ENCODE measurements at regions not wholly inside any gene's neighbourhood (a gene's known extent, or its start where the extent isn't known, plus 50 kb on each side); places are given as distances from the start of the nearest gene placed in this dataset.

GRCh38 chr4:133812236-133812635 is 389.4 kb downstream of the PABPC4L start:
- H3K27ac ChIP-seq (ENCODE audit: insufficient read length, low read depth, low read length), result no peak overlapping the region

More at GRCh38 chr4:133812236-133812635, 389.4 kb downstream of the PABPC4L start:
- H2BK5ac ChIP-seq (ENCODE audit: insufficient read length, low read length), result no peak overlapping the region
- H3K56ac ChIP-seq (ENCODE audit: insufficient read length, low read depth, low read length), result no peak overlapping the region
- no peak overlapping the region for H4K8ac ChIP-seq (replicated peaks; ENCODE audit: insufficient read length, low read depth, low read length)
- no peak overlapping the region for H2BK12ac ChIP-seq (ENCODE audit: insufficient read length, low read depth, low read length)
- H3T11ph ChIP-seq (ENCODE audit: low read length), result no peak overlapping the region
- no peak overlapping the region for H2AK5ac ChIP-seq (ENCODE audit: insufficient read length, low read length)
- Mint-ChIP-seq H3K4me3 (no peak overlapping the region), H3K36me3 (ENCODE audit: insufficient read depth in 1 of 3, low read depth in 3 of 3) (peaks cover 3 to 6% (median 3%) of the 10 kb centered on the region in 3 experiments; a peak in 4 of 7 replicates), H3K9me3 (peaks cover 8 to 9% of the 10 kb centered on the region in 2 experiments), H3K27me3 (ENCODE audit: low read depth) (no peaks in the 10 kb centered on the region), H3K27ac (0 out of 7 replicates have a peak overlapping the region, but pooled peaks of 1 of the 3 experiments have one; percentile 52), H3K4me1 (peaks cover 0 to 2% of the 10 kb centered on the region in 2 experiments; a peak in 1 of 4 replicates)
- no peak overlapping the region for H4K91ac ChIP-seq (ENCODE audit: insufficient read length, low read depth, low read length)
- H3K18ac ChIP-seq (ENCODE audit: insufficient read length, low read depth, low read length), result no peak overlapping the region
- no peak overlapping the region for H2AFZ ChIP-seq (ENCODE audit: low read length)
- H3K9me3 ChIP-seq (ENCODE audit: control insufficient read depth, low read depth, low read length), result no peaks in the 10 kb centered on the region
- no peaks in the 10 kb centered on the region for H3K4me1 ChIP-seq (ENCODE audit: insufficient read depth, low read length)
- no peak overlapping the region for H3K14ac ChIP-seq (ENCODE audit: insufficient read depth, low read length)
- H3K23me2 ChIP-seq (ENCODE audit: insufficient read length, low read depth, low read length, poor library complexity, severe bottlenecking), result no peaks in the 10 kb centered on the region
- H3K23ac ChIP-seq (ENCODE audit: insufficient read length, low read depth, low read length), result no peak overlapping the region
- H3K79me2 ChIP-seq (ENCODE audit: insufficient read depth, low read length), result no peaks in the 10 kb centered on the region
- TF ChIP-seq CTCF (conservative IDR thresholded peaks at IDR 0.05), result no peak
- H4K5ac ChIP-seq (ENCODE audit: insufficient read length, low read depth, low read length), result no peak overlapping the region
- no peak for DNase-seq
- H3K4me2 ChIP-seq (ENCODE audit: insufficient read depth, insufficient read length, low read length), result no peak overlapping the region
- H2BK20ac ChIP-seq (ENCODE audit: low read depth, low read length, poor library complexity, severe bottlenecking), result no peak overlapping the region
- no peak overlapping the region for H2BK120ac ChIP-seq (ENCODE audit: low read depth, low read length, poor library complexity, severe bottlenecking)
- no peaks in the 10 kb centered on the region for H3K27me3 ChIP-seq (ENCODE audit: insufficient read depth, low read length)
- H3K4ac ChIP-seq (ENCODE audit: low read depth, low read length), result no peak overlapping the region
- H3K9ac ChIP-seq (ENCODE audit: extremely low read depth, insufficient read length, low read length), result no peak overlapping the region
- no peak overlapping the region for H2BK15ac ChIP-seq (ENCODE audit: low read depth, low read length)
- H4K20me1 ChIP-seq (ENCODE audit: control insufficient read depth, insufficient read depth, insufficient read length), result no peaks in the 10 kb centered on the region
- H3K79me1 ChIP-seq (ENCODE audit: insufficient read depth, low read depth, low read length, poor library complexity, severe bottlenecking), result no peaks in the 10 kb centered on the region

Measured in H9 (cell line).